PC-3 (cell line): ENCODE measurements at regions not wholly inside any gene's neighbourhood (a gene's known extent, or its start where the extent isn't known, plus 50 kb on each side); places are given as distances from the start of the nearest gene placed in this dataset.

ENCODE experiments used
- ATAC-seq: fragments of 200-7000 bp; cut with Tn5 transposase; 2 replicates; pipeline ENCODE4 v1.9.1; 2020; ENCODE audit warnings: mild to moderate bottlenecking, moderate library complexity
- BruUV-seq: library from RNA; stranded (reverse); fragments of 400-500 nt; replicated peaks from 2 replicates; lab custom pipeline; 2021; lab: Mats Ljungman, UMichigan
- CTCF ChIA-PET: fragments of 300-600 bp; sonication (Branson Sonifier 250); formaldehyde crosslinking; loops from one replicate; lab custom pipeline; 2022; ENCODE audit warnings: antibody characterized with exemption; lab: Charles Lee
- POLR2A ChIA-PET: fragments of 300-600 bp; sonication (Branson Sonifier 250); formaldehyde crosslinking; loops from one replicate; lab custom pipeline; 2022; ENCODE audit warnings: antibody characterized with exemption; ENCODE audit not compliant: unreplicated experiment; lab: Charles Lee
- DNase-seq: peaks from one replicate; pipeline ENCODE4 v3.0.0-alpha.2; 2015
- H2AFZ ChIP-seq: fragments of 300-600 bp; sonication (generic); 2 replicates; pipeline ENCODE4 v1.6.0; 2016; ENCODE audit warnings: antibody characterized with exemption, low read length
- H3F3A ChIP-seq: fragments of 300-600 bp; sonication (generic); one replicate; pipeline ENCODE4 v1.6.0; 2017; ENCODE audit warnings: antibody characterized with exemption, low read length, control low read depth, mild to moderate bottlenecking; ENCODE audit not compliant: unreplicated experiment
- H3K27ac ChIP-seq: fragments of 300-600 bp; sonication (generic); 2 replicates; pipeline ENCODE4 v1.5.1; 2016; ENCODE audit warnings: mild to moderate bottlenecking, low read length
- H3K27me3 ChIP-seq: fragments of 300-600 bp; sonication (generic); 2 replicates; pipeline ENCODE4 v1.6.1; 2016; ENCODE audit warnings: low read length, mixed read lengths
- H3K36me3 ChIP-seq: fragments of 300-600 bp; sonication (generic); 2 replicates; pipeline ENCODE4 v1.6.1; 2016; ENCODE audit warnings: low read depth, mixed run types, low read length, mixed read lengths
- H3K4me1 ChIP-seq: fragments of 300-600 bp; sonication (generic); 2 replicates; pipeline ENCODE4 v1.5.1; 2016; ENCODE audit warnings: low read length; ENCODE audit not compliant: insufficient read depth
- H3K4me2 ChIP-seq: fragments of 300-600 bp; sonication (generic); 2 replicates; pipeline ENCODE4 v1.6.0; 2016; ENCODE audit warnings: low read length
- H3K4me3 ChIP-seq: fragments of 300-600 bp; sonication (generic); 2 replicates; pipeline ENCODE4 v1.5.1; 2016; ENCODE audit warnings: mild to moderate bottlenecking, low read length, mixed read lengths
- H3K79me2 ChIP-seq: fragments of 300-600 bp; sonication (generic); 2 replicates; pipeline ENCODE4 v1.6.1; 2017; ENCODE audit warnings: low read length, mixed read lengths
- H3K9ac ChIP-seq: fragments of 300-600 bp; sonication (generic); 2 replicates; pipeline ENCODE4 v1.6.0; 2016; ENCODE audit warnings: mild to moderate bottlenecking, low read length
- H3K9me2 ChIP-seq: fragments of 300-600 bp; sonication (generic); replicated peaks from 2 replicates; pipeline ENCODE4 v1.6.1; 2016; ENCODE audit warnings: mixed run types, low read length, mixed read lengths
- H3K9me3 ChIP-seq: fragments of 300-600 bp; sonication (generic); 2 replicates; pipeline ENCODE4 v1.6.1; 2016; ENCODE audit warnings: low read length, mixed read lengths
- H4K20me1 ChIP-seq: fragments of 300-600 bp; sonication (generic); 2 replicates; pipeline ENCODE4 v1.6.1; 2016; ENCODE audit warnings: low read length, mixed read lengths
- CTCF ChIP-seq: fragments of 300-600 bp; sonication (generic); conservative IDR thresholded peaks from 2 replicates; pipeline ENCODE4 v1.5.1; 2017; ENCODE audit warnings: antibody characterized with exemption, low read depth, mild to moderate bottlenecking, low read length
- EZH2 ChIP-seq: fragments of 300-600 bp; sonication (generic); IDR thresholded peaks from one replicate; pipeline ENCODE4 v1.6.1; 2017; ENCODE audit warnings: antibody characterized with exemption, mild to moderate bottlenecking, low read length; ENCODE audit not compliant: unreplicated experiment
- EZH2phosphoT487 ChIP-seq: fragments of 300-600 bp; sonication (generic); IDR thresholded peaks from 2 replicates; pipeline ENCODE4 v1.6.1; 2018; ENCODE audit warnings: mild to moderate bottlenecking, antibody characterized with exemption, low read length, borderline replicate concordance
- intact Hi-C: fragments of 100-400 bp; cut with micrococcal nuclease; formaldehyde crosslinking; loops from 2 replicates; pipeline ENCODE4 v1.9.0; 2023

GRCh38 chr11:129652835-129653234 lies 162.8 kb upstream of the TMEM45B start:
- peak; percentile 99 for ATAC-seq

GRCh38 chr11:129655247-129655832 lies 160.3 kb upstream of the TMEM45B start:
- intact Hi-C loops, result no loop called here
- Histone ChIP-seq H3F3A (no peaks in the 10 kb centered on the region), H3K4me1 (peaks cover 16% of the 10 kb centered on the region), H3K9me2 (no peaks in the 10 kb centered on the region), H3K36me3 (no peaks in the 10 kb centered on the region), H3K79me2 (no peaks in the 10 kb centered on the region), H3K27me3 (peaks cover 3% of the 10 kb centered on the region; the same call in 1 of the 2 replicates), H3K9ac (no peak overlapping the region), H3K9me3 (peaks cover 14% of the 10 kb centered on the region), H3K27ac (no peak overlapping the region), H3K4me3 (no peak overlapping the region), H3K4me2 (no peak overlapping the region), H4K20me1 (no peaks in the 10 kb centered on the region), H2AFZ (no peak overlapping the region)
- ATAC-seq, result no peak
- no TSS peak for BruUV-seq
- TF ChIP-seq EZH2 (no peak), EZH2phosphoT487 (no peak), CTCF (no peak)
- CTCF ChIA-PET, result no interaction called here
- no peak for DNase-seq
- POLR2A ChIA-PET, result no interaction called here

More at GRCh38 chr11:129652835-129653234, 162.8 kb upstream of the TMEM45B start:
- H3F3A ChIP-seq, result no peaks in the 10 kb centered on the region
- no peak overlapping the region for H2AFZ ChIP-seq
- peak; percentile 98 for DNase-seq
- peak overlapping the region; percentile 22 for H3K27ac ChIP-seq
- no TSS peak for BruUV-seq
- POLR2A ChIA-PET, result no interaction called here
- H4K20me1 ChIP-seq, result no peaks in the 10 kb centered on the region
- intact Hi-C loops, result loop anchor here (1.0 to 2.0 kb wide), 3 partner anchors 10 to 288 kb away; no protein-coding TSS in a partner anchor
- no peaks in the 10 kb centered on the region for H3K27me3 ChIP-seq
- CTCF ChIA-PET, result no interaction called here
- no peak overlapping the region for H3K9ac ChIP-seq
- TF ChIP-seq EZH2phosphoT487 (no peak), CTCF (no peak), EZH2 (no peak)
- no peak overlapping the region for H3K4me2 ChIP-seq
- no peaks in the 10 kb centered on the region for H3K36me3 ChIP-seq
- no peak overlapping the region for H3K4me3 ChIP-seq
- peaks cover 16% of the 10 kb centered on the region for H3K4me1 ChIP-seq
- no peaks in the 10 kb centered on the region for H3K79me2 ChIP-seq
- H3K9me3 ChIP-seq, result peaks cover 14% of the 10 kb centered on the region
- no peaks in the 10 kb centered on the region for H3K9me2 ChIP-seq

DNA sequence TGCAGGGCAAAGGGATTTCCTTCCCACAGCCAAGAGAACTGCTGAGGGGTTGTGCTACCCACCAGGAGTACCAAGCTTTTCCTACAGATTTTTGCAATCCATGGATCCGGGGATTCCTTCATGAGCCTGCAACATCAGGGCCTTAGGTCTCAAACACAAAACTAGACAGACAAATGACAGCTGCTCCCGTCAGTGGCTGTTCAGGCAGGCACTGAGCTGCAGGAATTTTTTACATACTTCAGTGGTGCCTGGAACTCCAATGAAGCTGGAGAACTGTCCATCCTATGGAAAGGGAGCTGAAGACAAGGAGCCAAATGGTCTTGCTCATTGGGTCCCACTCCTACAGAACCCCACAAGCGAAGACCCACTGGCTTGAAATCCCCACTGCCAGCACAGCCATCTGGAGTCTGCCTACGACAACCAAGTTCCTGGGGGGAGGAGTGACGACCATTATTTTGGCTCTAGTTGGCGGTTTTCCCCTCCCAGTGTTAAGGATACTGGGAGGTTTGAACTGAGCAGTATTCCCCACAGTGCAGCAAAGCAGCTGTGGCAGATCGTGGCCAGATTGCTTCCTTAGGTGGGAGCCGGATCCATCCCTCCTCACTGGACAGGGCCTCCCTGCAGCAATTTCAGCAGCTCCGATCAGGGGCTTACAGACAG lies 157.7 kb upstream of the TMEM45B start:
- ATAC-seq, result no peak
- H3K79me2 ChIP-seq, result no peaks in the 10 kb centered on the region
- DNase-seq, result no peak
- H3K27ac ChIP-seq, result no peak overlapping the region
- H3K36me3 ChIP-seq, result no peaks in the 10 kb centered on the region
- H3K4me1 ChIP-seq, result peaks cover 9% of the 10 kb centered on the region
- ChIA-PET POLR2A (no interaction called here), CTCF (no interaction called here)
- H3K9ac ChIP-seq, result no peak overlapping the region
- H2AFZ ChIP-seq, result no peak overlapping the region
- peaks cover 14% of the 10 kb centered on the region for H3K9me3 ChIP-seq
- no peaks in the 10 kb centered on the region for H4K20me1 ChIP-seq
- no TSS peak for BruUV-seq
- no peaks in the 10 kb centered on the region for H3F3A ChIP-seq
- H3K27me3 ChIP-seq, result peaks cover 3% of the 10 kb centered on the region; the same call in 1 of the 2 replicates
- no peak overlapping the region for H3K4me2 ChIP-seq
- no peaks in the 10 kb centered on the region for H3K9me2 ChIP-seq
- H3K4me3 ChIP-seq, result no peak overlapping the region
- intact Hi-C loops, result no loop called here
- TF ChIP-seq CTCF, result no peak
